ENCODE measurements at regions not wholly inside any gene's neighbourhood (a gene's known extent, or its start where the extent isn't known, plus 50 kb on each side); places are given as distances from the start of the nearest gene placed in this dataset.

GRCh38 chr1:101366513-101367215 lies 129.8 kb downstream of the S1PR1 start:
- TF ChIP-seq CTCF (IDR thresholded peaks at IDR 0.05) (no peak), EZH2 (IDR thresholded peaks at IDR 0.05) (no peak), EZH2phosphoT487 (IDR thresholded peaks at IDR 0.05) (no peak)

Data from neural progenitor cell (in vitro differentiated cells).